ENCODE measurements at regions not wholly inside any gene's neighbourhood (a gene's known extent, or its start where the extent isn't known, plus 50 kb on each side); places are given as distances from the start of the nearest gene placed in this dataset.

DNA sequence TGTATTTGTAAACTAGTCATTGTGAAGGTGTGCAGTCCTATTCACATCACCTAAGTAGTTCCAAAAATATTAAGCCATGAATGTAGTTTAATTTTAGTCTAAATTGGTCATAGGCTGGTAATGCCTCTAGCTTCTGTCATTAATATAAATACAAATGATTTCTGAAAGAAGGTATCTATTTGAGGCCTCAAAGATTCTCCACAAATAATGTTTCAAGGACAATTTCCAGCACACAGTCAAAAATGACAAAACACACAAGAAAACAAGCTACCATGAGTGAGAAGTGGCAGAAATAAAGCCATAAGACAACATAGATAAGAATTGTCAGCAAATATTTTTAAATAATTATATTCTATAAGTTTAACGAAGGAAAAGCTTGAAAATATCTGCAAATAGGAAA lies 66.7 kb upstream of the PDK4 start (continued):
- TF ChIP-seq, protein P1, sequence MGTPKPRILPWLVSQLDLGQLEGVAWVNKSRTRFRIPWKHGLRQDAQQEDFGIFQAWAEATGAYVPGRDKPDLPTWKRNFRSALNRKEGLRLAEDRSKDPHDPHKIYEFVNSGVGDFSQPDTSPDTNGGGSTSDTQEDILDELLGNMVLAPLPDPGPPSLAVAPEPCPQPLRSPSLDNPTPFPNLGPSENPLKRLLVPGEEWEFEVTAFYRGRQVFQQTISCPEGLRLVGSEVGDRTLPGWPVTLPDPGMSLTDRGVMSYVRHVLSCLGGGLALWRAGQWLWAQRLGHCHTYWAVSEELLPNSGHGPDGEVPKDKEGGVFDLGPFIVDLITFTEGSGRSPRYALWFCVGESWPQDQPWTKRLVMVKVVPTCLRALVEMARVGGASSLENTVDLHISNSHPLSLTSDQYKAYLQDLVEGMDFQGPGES (IDR thresholded peaks at IDR 0.05): no peak
- TF ChIP-seq MYB (IDR thresholded peaks at IDR 0.05; ENCODE audit: borderline replicate concordance, low read depth, low read length): no peak
- TF ChIP-seq SRF (IDR thresholded peaks at IDR 0.05; ENCODE audit: low read depth in 2 of 2, low read length in 2 of 2): no peak

- H3K4me1 ChIP-seq (ENCODE audit: control insufficient read depth, insufficient read depth, low read length): no peaks in the 10 kb centered on the region
- FAIRE-seq: no peak
- ChIA-PET CTCF (no interaction called here), SMC1A (ENCODE audit: uncharacterized antibody, unreplicated experiment) (no interaction called here), RAD21 (ENCODE audit: unreplicated experiment) (no interaction called here), POLR2A (no interaction called here)
- no TSS peak for BruUV-seq (replicated peaks)
- H3K27ac ChIP-seq (ENCODE audit: control insufficient read depth, insufficient read depth): no peak overlapping the region
- TF ChIP-seq TARDBP (IDR thresholded peaks at IDR 0.05; ENCODE audit: borderline replicate concordance): no peak
- no peak for TF ChIP-seq ZNF622 (IDR thresholded peaks at IDR 0.05)
- no peak overlapping the region for H2AFZ ChIP-seq (ENCODE audit: control insufficient read depth, low read depth, low read length)
- whole genome bisulfite sequencing (ENCODE audit: insufficient coverage, insufficient replicate concordance, low lambda C conversion rate, missing lambda C conversion rate): 35% methylated on average over 3 of the region's 3 CpGs
- DNase-seq (ENCODE audit: low read depth, low spot score): no peak
- H3K79me2 ChIP-seq (ENCODE audit: control insufficient read depth, insufficient read depth, low read length): no peaks in the 10 kb centered on the region
- in situ Hi-C loops (cut with MboI): no loop called here
- no peaks in the 10 kb centered on the region for H4K20me1 ChIP-seq (ENCODE audit: control insufficient read depth, insufficient read depth)
- no peaks in the 10 kb centered on the region for H3K36me3 ChIP-seq (ENCODE audit: control insufficient read depth in 2 of 2, insufficient read depth in 2 of 2, low read length in 1 of 2)
- H3K4me3 ChIP-seq: no peak overlapping the region
- H3K9me3 ChIP-seq (replicated peaks; ENCODE audit: control insufficient read depth, insufficient read depth, low read length): no peaks in the 10 kb centered on the region
- H3K9ac ChIP-seq (ENCODE audit: control insufficient read depth, insufficient read depth, low read length): no peak overlapping the region
- intact Hi-C loops (cut with micrococcal nuclease; ENCODE audit: unreplicated experiment): no loop called here
- no peak overlapping the region for H3K4me2 ChIP-seq (ENCODE audit: control insufficient read depth, insufficient read depth)
- no peaks in the 10 kb centered on the region for H3K27me3 ChIP-seq (replicated peaks in 1 of 2; ENCODE audit: control insufficient read depth in 2 of 2, insufficient read depth in 2 of 2, low read length in 1 of 2)
- ATAC-seq: no peak
Observed at GRCh38 chr7:95660023-95660434, 63.7 kb upstream of the PDK4 start.

DNA sequence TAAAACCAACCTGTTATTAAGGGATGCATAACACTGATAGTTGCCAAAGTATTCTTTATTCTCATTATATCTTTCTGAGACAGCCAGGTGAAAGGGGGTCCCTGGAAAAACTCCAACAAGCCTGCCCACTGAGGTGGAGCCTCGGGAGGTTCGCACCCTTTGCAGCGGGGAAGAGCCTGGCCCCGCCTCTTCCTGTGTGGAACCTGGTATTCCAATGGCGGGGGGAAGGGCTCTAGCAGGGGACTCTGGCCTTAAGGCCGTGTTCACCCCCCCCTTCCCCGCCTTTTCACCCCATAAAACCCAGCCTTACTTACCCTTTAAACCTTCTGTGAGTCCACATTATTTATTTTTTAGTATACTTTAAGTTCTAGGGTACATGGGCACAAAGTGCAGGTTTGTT lies 62.4 kb upstream of the PDK4 start:
- H3K27me3 ChIP-seq (replicated peaks in 1 of 2; ENCODE audit: control insufficient read depth in 2 of 2, insufficient read depth in 2 of 2, low read length in 1 of 2): no peaks in the 10 kb centered on the region
- no peak overlapping the region for H3K4me3 ChIP-seq
- H3K27ac ChIP-seq (ENCODE audit: control insufficient read depth, insufficient read depth): no peak overlapping the region
- no TSS peak for BruUV-seq (replicated peaks)
- no peak overlapping the region for H3K9ac ChIP-seq (ENCODE audit: control insufficient read depth, insufficient read depth, low read length)
- 42% methylated on average over 7 of the region's 7 CpGs for WGBS (ENCODE audit: insufficient coverage, insufficient replicate concordance, low lambda C conversion rate, missing lambda C conversion rate)
- ChIA-PET SMC1A (ENCODE audit: uncharacterized antibody, unreplicated experiment) (no interaction called here), RAD21 (ENCODE audit: unreplicated experiment) (no interaction called here), CTCF (no interaction called here), POLR2A (no interaction called here)
- ATAC-seq: no peak
- no peaks in the 10 kb centered on the region for H3K9me3 ChIP-seq (replicated peaks; ENCODE audit: control insufficient read depth, insufficient read depth, low read length)
- H3K4me2 ChIP-seq (ENCODE audit: control insufficient read depth, insufficient read depth): no peak overlapping the region
- in situ Hi-C loops (cut with MboI): no loop called here
- H3K79me2 ChIP-seq (ENCODE audit: control insufficient read depth, insufficient read depth, low read length): no peaks in the 10 kb centered on the region
- no peaks in the 10 kb centered on the region for H3K36me3 ChIP-seq (ENCODE audit: control insufficient read depth in 2 of 2, insufficient read depth in 2 of 2, low read length in 1 of 2)
- no peak for DNase-seq (ENCODE audit: low read depth, low spot score)
- H4K20me1 ChIP-seq (ENCODE audit: control insufficient read depth, insufficient read depth): no peaks in the 10 kb centered on the region
- H3K4me1 ChIP-seq (ENCODE audit: control insufficient read depth, insufficient read depth, low read length): no peaks in the 10 kb centered on the region
- intact Hi-C loops (cut with micrococcal nuclease; ENCODE audit: unreplicated experiment): no loop called here
- no peak overlapping the region for H2AFZ ChIP-seq (ENCODE audit: control insufficient read depth, low read depth, low read length)
- no peak for FAIRE-seq
- TF ChIP-seq EGR1 (IDR thresholded peaks at IDR 0.05; ENCODE audit: borderline replicate concordance in 1 of 2, low read depth in 2 of 2, low read length in 2 of 2) (no peak), ETV6 (conservative IDR thresholded peaks at IDR 0.05 in 1 of 2, IDR thresholded peaks at IDR 0.05 in 1 of 2; ENCODE audit: borderline replicate concordance in 1 of 2, low read depth in 1 of 2) (no peak), EED (IDR thresholded peaks at IDR 0.05; ENCODE audit: low read depth) (no peak), CREM (IDR thresholded peaks at IDR 0.05; ENCODE audit: low read depth) (no peak), NFYA (IDR thresholded peaks at IDR 0.05; ENCODE audit: borderline replicate concordance, low read depth, low read length) (no peak), SPI1 (IDR thresholded peaks at IDR 0.05; ENCODE audit: borderline replicate concordance, insufficient read depth, low read depth, low read length) (no peak), IRF5 (IDR thresholded peaks at IDR 0.05; ENCODE audit: borderline replicate concordance) (no peak)

Data from GM12878 (cell line).